ENCODE measurements at regions not wholly inside any gene's neighbourhood (a gene's known extent, or its start where the extent isn't known, plus 50 kb on each side); places are given as distances from the start of the nearest gene placed in this dataset.

DNA sequence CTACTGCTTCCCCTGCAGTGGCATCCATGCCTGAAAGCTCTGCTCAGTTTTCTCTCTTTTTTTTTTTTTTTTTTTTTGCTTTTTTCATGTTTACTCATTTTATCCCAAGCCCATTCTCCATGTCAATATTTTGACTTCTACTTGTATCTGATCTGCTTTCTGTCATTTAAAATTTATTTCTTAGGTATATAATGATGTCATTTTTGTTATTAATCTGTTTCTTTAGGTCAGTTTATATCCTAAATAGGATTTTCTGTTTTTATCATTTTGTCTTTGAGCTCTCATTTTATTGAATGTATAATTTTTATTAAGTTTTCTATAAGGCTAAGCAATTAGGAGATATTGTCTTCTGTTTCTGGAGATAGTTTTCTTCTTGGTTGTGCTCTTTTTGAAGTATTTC, 138.5 kb upstream of the PMEPA1 start:
- DNase-seq (ENCODE audit: low read depth, low spot score) (no peak), FAIRE-seq (no peak)
- dilution Hi-C loops (cut with MboI; ENCODE audit: extremely low pct_ligation_motif_present, low sequenced_read_pairs), result no loop called here
- Histone ChIP-seq H3K27ac (ENCODE audit: control insufficient read depth, insufficient read depth, low read length) (no peak overlapping the region), H3K4me1 (ENCODE audit: control insufficient read depth, extremely low read depth, insufficient read depth, low read length) (no peaks in the 10 kb centered on the region), H3K27me3 (ENCODE audit: control insufficient read depth, extremely low read depth, insufficient read depth, low read length) (peaks cover 56% of the 10 kb centered on the region), H2AFZ (ENCODE audit: control insufficient read depth, low read length) (no peak overlapping the region), H3K4me2 (ENCODE audit: control insufficient read depth, extremely low read depth, insufficient read depth, low read depth, low read length) (no peak overlapping the region), H3K9ac (ENCODE audit: control insufficient read depth, extremely low read depth, insufficient read depth, low read length) (no peak overlapping the region), H3K36me3 (ENCODE audit: control insufficient read depth in 2 of 2, extremely low read depth in 1 of 2, insufficient read depth in 2 of 2, low read length in 2 of 2) (no peaks in the 10 kb centered on the region), H4K20me1 (ENCODE audit: control insufficient read depth, extremely low read depth, insufficient read depth, low read length) (no peaks in the 10 kb centered on the region), H3K9me3 (ENCODE audit: control insufficient read depth, low read depth, low read length) (no peaks in the 10 kb centered on the region), H3K79me2 (ENCODE audit: control insufficient read depth, insufficient read depth, low read length) (no peaks in the 10 kb centered on the region), H3K9me1 (ENCODE audit: control insufficient read depth, extremely low read depth, insufficient read depth, low read length) (no peaks in the 10 kb centered on the region), H3K4me3 (ENCODE audit: control insufficient read depth in 2 of 3, extremely low read depth in 1 of 3, insufficient read depth in 2 of 3, low read depth in 1 of 3, low read length in 3 of 3) (no peak overlapping the region)
- TF ChIP-seq, protein P1, sequence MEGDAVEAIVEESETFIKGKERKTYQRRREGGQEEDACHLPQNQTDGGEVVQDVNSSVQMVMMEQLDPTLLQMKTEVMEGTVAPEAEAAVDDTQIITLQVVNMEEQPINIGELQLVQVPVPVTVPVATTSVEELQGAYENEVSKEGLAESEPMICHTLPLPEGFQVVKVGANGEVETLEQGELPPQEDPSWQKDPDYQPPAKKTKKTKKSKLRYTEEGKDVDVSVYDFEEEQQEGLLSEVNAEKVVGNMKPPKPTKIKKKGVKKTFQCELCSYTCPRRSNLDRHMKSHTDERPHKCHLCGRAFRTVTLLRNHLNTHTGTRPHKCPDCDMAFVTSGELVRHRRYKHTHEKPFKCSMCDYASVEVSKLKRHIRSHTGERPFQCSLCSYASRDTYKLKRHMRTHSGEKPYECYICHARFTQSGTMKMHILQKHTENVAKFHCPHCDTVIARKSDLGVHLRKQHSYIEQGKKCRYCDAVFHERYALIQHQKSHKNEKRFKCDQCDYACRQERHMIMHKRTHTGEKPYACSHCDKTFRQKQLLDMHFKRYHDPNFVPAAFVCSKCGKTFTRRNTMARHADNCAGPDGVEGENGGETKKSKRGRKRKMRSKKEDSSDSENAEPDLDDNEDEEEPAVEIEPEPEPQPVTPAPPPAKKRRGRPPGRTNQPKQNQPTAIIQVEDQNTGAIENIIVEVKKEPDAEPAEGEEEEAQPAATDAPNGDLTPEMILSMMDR (optimal IDR thresholded peaks at IDR 0.05 in 1 of 3, IDR thresholded peaks at IDR 0.05 in 1 of 3, conservative IDR thresholded peaks at IDR 0.05 in 1 of 3; ENCODE audit: extremely low read depth in 1 of 3, insufficient read depth in 2 of 3, low read length in 3 of 3), result no peak
- no peak for TF ChIP-seq EZH2 (IDR thresholded peaks at IDR 0.05; ENCODE audit: low read length)

DNA sequence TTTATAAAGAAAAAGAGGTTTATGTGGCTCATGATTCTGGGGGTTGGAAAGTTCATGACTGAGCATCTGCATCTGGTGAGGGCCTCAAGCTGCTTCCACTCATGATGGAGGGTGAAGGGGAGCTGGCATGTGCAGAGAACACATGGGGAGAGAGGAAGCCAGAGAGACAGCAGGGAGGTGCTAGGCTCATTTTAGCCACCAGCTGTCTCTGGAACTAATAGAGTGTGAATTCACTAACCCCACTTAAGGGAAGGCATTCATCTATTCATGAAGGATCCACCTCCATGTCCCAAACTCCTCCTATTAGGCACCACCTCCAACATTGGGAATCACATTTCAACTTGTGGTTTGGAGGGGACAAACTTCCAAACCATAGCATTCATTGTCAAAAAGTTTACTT, 137.3 kb upstream of the PMEPA1 start:
- DNase-seq (ENCODE audit: low read depth, low spot score) (no peak), FAIRE-seq (no peak)
- TF ChIP-seq EZH2 (IDR thresholded peaks at IDR 0.05; ENCODE audit: low read length), result no peak
- TF ChIP-seq, protein P1 (optimal IDR thresholded peaks at IDR 0.05 in 1 of 3, IDR thresholded peaks at IDR 0.05 in 1 of 3, conservative IDR thresholded peaks at IDR 0.05 in 1 of 3; ENCODE audit: extremely low read depth in 1 of 3, insufficient read depth in 2 of 3, low read length in 3 of 3), result no peak
- no peaks in the 10 kb centered on the region for H3K9me1 ChIP-seq (ENCODE audit: control insufficient read depth, extremely low read depth, insufficient read depth, low read length)
- peaks cover 50% of the 10 kb centered on the region for H3K27me3 ChIP-seq (ENCODE audit: control insufficient read depth, extremely low read depth, insufficient read depth, low read length)
- no peak overlapping the region for H3K4me3 ChIP-seq (ENCODE audit: control insufficient read depth in 2 of 3, extremely low read depth in 1 of 3, insufficient read depth in 2 of 3, low read depth in 1 of 3, low read length in 3 of 3)
- no peaks in the 10 kb centered on the region for H3K9me3 ChIP-seq (ENCODE audit: control insufficient read depth, low read depth, low read length)
- dilution Hi-C loops (cut with MboI; ENCODE audit: extremely low pct_ligation_motif_present, low sequenced_read_pairs), result no loop called here
- H3K27ac ChIP-seq (ENCODE audit: control insufficient read depth, insufficient read depth, low read length), result no peak overlapping the region
- no peak overlapping the region for H2AFZ ChIP-seq (ENCODE audit: control insufficient read depth, low read length)
- H3K9ac ChIP-seq (ENCODE audit: control insufficient read depth, extremely low read depth, insufficient read depth, low read length), result no peak overlapping the region
- H3K36me3 ChIP-seq (ENCODE audit: control insufficient read depth in 2 of 2, extremely low read depth in 1 of 2, insufficient read depth in 2 of 2, low read length in 2 of 2), result no peaks in the 10 kb centered on the region
- H3K4me1 ChIP-seq (ENCODE audit: control insufficient read depth, extremely low read depth, insufficient read depth, low read length), result no peaks in the 10 kb centered on the region
- no peak overlapping the region for H3K4me2 ChIP-seq (ENCODE audit: control insufficient read depth, extremely low read depth, insufficient read depth, low read depth, low read length)
- no peaks in the 10 kb centered on the region for H4K20me1 ChIP-seq (ENCODE audit: control insufficient read depth, extremely low read depth, insufficient read depth, low read length)
- H3K79me2 ChIP-seq (ENCODE audit: control insufficient read depth, insufficient read depth, low read length), result no peaks in the 10 kb centered on the region
